SJSA1 (cell line): ENCODE measurements at regions not wholly inside any gene's neighbourhood (a gene's known extent, or its start where the extent isn't known, plus 50 kb on each side); places are given as distances from the start of the nearest gene placed in this dataset.
A peak's percentile ranks its signal among the peaks of the same experiment; 100 is the strongest.

Experiments
- DNase-seq, 2 experiments: peaks; one replicate each; pipeline ENCODE4 v3.0.0-alpha.2; 2015 to 2020; ENCODE audit warnings: low spot score in 2 of 2, low read depth in 1 of 2
- H3K27ac ChIP-seq: fragments of 250-450 bp; sonication (Bioruptor Pico); 2 replicates; pipeline ENCODE4 v1.5.1; 2020; ENCODE audit warnings: mild to moderate bottlenecking, moderate library complexity
- H3K27me3 ChIP-seq: fragments of 250-450 bp; sonication (Bioruptor Pico); replicated peaks from 2 replicates; pipeline ENCODE4 v1.5.1; 2020; ENCODE audit warnings: mild to moderate bottlenecking, moderate library complexity
- H3K36me3 ChIP-seq: fragments of 250-450 bp; sonication (Bioruptor Pico); 2 replicates; pipeline ENCODE4 v1.5.1; 2020; ENCODE audit warnings: mild to moderate bottlenecking
- H3K4me1 ChIP-seq: fragments of 250-450 bp; sonication (Bioruptor Pico); replicated peaks from 2 replicates; pipeline ENCODE4 v1.6.1; 2021; ENCODE audit warnings: mild to moderate bottlenecking
- H3K4me3 ChIP-seq: fragments of 250-450 bp; sonication (Bioruptor Pico); 2 replicates; pipeline ENCODE4 v1.5.1; 2020; ENCODE audit warnings: mild to moderate bottlenecking
- H3K9me3 ChIP-seq: fragments of 250-450 bp; sonication (Bioruptor Pico); replicated peaks from 2 replicates; pipeline ENCODE4 v1.5.1; 2020; ENCODE audit warnings: mild to moderate bottlenecking

GRCh38 chr12:84637926-84638325, 274.7 kb downstream of the SLC6A15 start:
- peaks cover 17% of the 10 kb centered on the region for H3K4me1 ChIP-seq
- no peaks in the 10 kb centered on the region for H3K36me3 ChIP-seq
- peak overlapping the region; percentile 39 for H3K27ac ChIP-seq
- H3K27me3 ChIP-seq, result no peaks in the 10 kb centered on the region
- H3K9me3 ChIP-seq, result no peaks in the 10 kb centered on the region
- no peak overlapping the region for H3K4me3 ChIP-seq
- DNase-seq, result peak in 1 of 2 experiments; percentile 23

GRCh38 chr12:84636801-84637290, 275.8 kb downstream of the SLC6A15 start:
- H3K27me3 ChIP-seq, result no peaks in the 10 kb centered on the region
- H3K4me1 ChIP-seq, result peaks cover 17% of the 10 kb centered on the region
- no peak overlapping the region for H3K4me3 ChIP-seq
- peak in 1 of 2 experiments; percentile 59 for DNase-seq
- no peaks in the 10 kb centered on the region for H3K9me3 ChIP-seq
- no peaks in the 10 kb centered on the region for H3K36me3 ChIP-seq
- peak overlapping the region; percentile 2; the same call in 1 of the 2 replicates for H3K27ac ChIP-seq

- Histone ChIP-seq H3K4me3 (no peak overlapping the region), H3K9me3 (no peaks in the 10 kb centered on the region), H3K27me3 (no peaks in the 10 kb centered on the region), H3K27ac (no peak overlapping the region), H3K36me3 (no peaks in the 10 kb centered on the region), H3K4me1 (peaks cover 17% of the 10 kb centered on the region)
- DNase-seq, result no peak
Measured at GRCh38 chr12:84634526-84634925, 278.1 kb downstream of the SLC6A15 start.

GRCh38 chr12:84632556-84632955, 280.0 kb downstream of the SLC6A15 start:
- no peaks in the 10 kb centered on the region for H3K36me3 ChIP-seq
- no peaks in the 10 kb centered on the region for H3K9me3 ChIP-seq
- H3K27me3 ChIP-seq, result no peaks in the 10 kb centered on the region
- H3K27ac ChIP-seq, result no peak overlapping the region
- no peak overlapping the region for H3K4me3 ChIP-seq
- peaks cover 11% of the 10 kb centered on the region for H3K4me1 ChIP-seq
- no peak for DNase-seq

- H3K27me3 ChIP-seq, result no peaks in the 10 kb centered on the region
- no peaks in the 10 kb centered on the region for H3K9me3 ChIP-seq
- DNase-seq, result no peak
- H3K27ac ChIP-seq, result no peak overlapping the region
- H3K4me1 ChIP-seq, result no peaks in the 10 kb centered on the region
- H3K4me3 ChIP-seq, result no peak overlapping the region
- no peaks in the 10 kb centered on the region for H3K36me3 ChIP-seq
Measured at GRCh38 chr12:84631020-84631419, 281.6 kb downstream of the SLC6A15 start.

GRCh38 chr12:84627593-84627992, 285.0 kb downstream of the SLC6A15 start:
- Histone ChIP-seq H3K4me3 (no peak overlapping the region), H3K27ac (no peak overlapping the region), H3K36me3 (no peaks in the 10 kb centered on the region), H3K9me3 (no peaks in the 10 kb centered on the region), H3K4me1 (no peaks in the 10 kb centered on the region), H3K27me3 (no peaks in the 10 kb centered on the region)
- no peak for DNase-seq

GRCh38 chr12:84624601-84625000, 288.0 kb downstream of the SLC6A15 start:
- Histone ChIP-seq H3K4me3 (no peak overlapping the region), H3K9me3 (no peaks in the 10 kb centered on the region), H3K27me3 (no peaks in the 10 kb centered on the region), H3K36me3 (no peaks in the 10 kb centered on the region), H3K27ac (no peak overlapping the region), H3K4me1 (no peaks in the 10 kb centered on the region)
- no peak for DNase-seq

- Histone ChIP-seq H3K27ac (no peak overlapping the region), H3K27me3 (no peaks in the 10 kb centered on the region), H3K4me1 (no peaks in the 10 kb centered on the region), H3K36me3 (no peaks in the 10 kb centered on the region), H3K4me3 (no peak overlapping the region), H3K9me3 (no peaks in the 10 kb centered on the region)
- DNase-seq, result no peak
Measured at GRCh38 chr12:84619053-84619571, 293.5 kb downstream of the SLC6A15 start.

- H3K9me3 ChIP-seq, result no peaks in the 10 kb centered on the region
- no peak for DNase-seq
- no peaks in the 10 kb centered on the region for H3K4me1 ChIP-seq
- H3K27me3 ChIP-seq, result no peaks in the 10 kb centered on the region
- H3K4me3 ChIP-seq, result no peak overlapping the region
- H3K27ac ChIP-seq, result no peak overlapping the region
- H3K36me3 ChIP-seq, result no peaks in the 10 kb centered on the region
Measured at GRCh38 chr12:84607170-84607819, 305.3 kb downstream of the SLC6A15 start.

GRCh38 chr12:84605983-84606382, 306.6 kb downstream of the SLC6A15 start:
- H3K36me3 ChIP-seq, result no peaks in the 10 kb centered on the region
- no peak overlapping the region for H3K27ac ChIP-seq
- H3K4me3 ChIP-seq, result no peak overlapping the region
- H3K4me1 ChIP-seq, result no peaks in the 10 kb centered on the region
- no peaks in the 10 kb centered on the region for H3K27me3 ChIP-seq
- no peak for DNase-seq
- H3K9me3 ChIP-seq, result no peaks in the 10 kb centered on the region

- no peak for DNase-seq
Measured at GRCh38 chr12:84604551-84604950, 308.0 kb downstream of the SLC6A15 start.

GRCh38 chr12:84603484-84604248, 308.9 kb downstream of the SLC6A15 start:
- Histone ChIP-seq H3K9me3 (no peaks in the 10 kb centered on the region), H3K27me3 (no peaks in the 10 kb centered on the region), H3K36me3 (no peaks in the 10 kb centered on the region), H3K4me1 (no peaks in the 10 kb centered on the region), H3K27ac (no peak overlapping the region), H3K4me3 (no peak overlapping the region)
- no peak for DNase-seq

More at GRCh38 chr12:84604551-84604950, 308.0 kb downstream of the SLC6A15 start:
- no peak overlapping the region for H3K4me3 ChIP-seq
- H3K4me1 ChIP-seq, result no peaks in the 10 kb centered on the region
- H3K9me3 ChIP-seq, result no peaks in the 10 kb centered on the region
- no peak overlapping the region for H3K27ac ChIP-seq
- H3K36me3 ChIP-seq, result no peaks in the 10 kb centered on the region
- no peaks in the 10 kb centered on the region for H3K27me3 ChIP-seq

GRCh38 chr12:84601483-84601882, 311.1 kb downstream of the SLC6A15 start:
- Histone ChIP-seq H3K36me3 (no peaks in the 10 kb centered on the region), H3K9me3 (no peaks in the 10 kb centered on the region), H3K27ac (no peak overlapping the region), H3K4me1 (no peaks in the 10 kb centered on the region), H3K27me3 (no peaks in the 10 kb centered on the region), H3K4me3 (no peak overlapping the region)
- no peak for DNase-seq

GRCh38 chr12:84599539-84599938, 313.1 kb downstream of the SLC6A15 start:
- peak in 1 of 2 experiments; percentile 2 for DNase-seq
- no peaks in the 10 kb centered on the region for H3K36me3 ChIP-seq
- no peaks in the 10 kb centered on the region for H3K4me1 ChIP-seq
- no peaks in the 10 kb centered on the region for H3K9me3 ChIP-seq
- no peak overlapping the region for H3K4me3 ChIP-seq
- no peaks in the 10 kb centered on the region for H3K27me3 ChIP-seq
- H3K27ac ChIP-seq, result no peak overlapping the region
